ENCODE measurements at regions not wholly inside any gene's neighbourhood (a gene's known extent, or its start where the extent isn't known, plus 50 kb on each side); places are given as distances from the start of the nearest gene placed in this dataset.
"Not testable (repeated sequence)": the region's sequence is repeated elsewhere in the genome, so short reads cannot be mapped to it uniquely, and the experiment has no call there.

GRCh38 chr2:57399057-57399456 lies 647.5 kb upstream of the VRK2 start:
- Histone ChIP-seq H3K9ac (ENCODE audit: insufficient read length) (no peak overlapping the region), H3K27ac (no peak overlapping the region), H3K36me3 (ENCODE audit: insufficient read depth, low read length) (no peaks in the 10 kb centered on the region), H3K4me3 (no peak overlapping the region), H3K9me3 (ENCODE audit: low read depth, low read length) (no peaks in the 10 kb centered on the region)
- TF ChIP-seq FOXP2 (optimal IDR thresholded peaks at IDR 0.05; ENCODE audit: control extremely low read depth, extremely low read length, insufficient read depth), result no peak
- TF ChIP-seq EZH2 (IDR thresholded peaks at IDR 0.05), result no peak
- no peak for TF ChIP-seq POLR2AphosphoS5 (IDR thresholded peaks at IDR 0.05; ENCODE audit: borderline replicate concordance, low read depth, low read length)
- no peak for DNase-seq (ENCODE audit: low read depth, low spot score)

GRCh38 chr2:57402096-57402495 lies 644.5 kb upstream of the VRK2 start:
- DNase-seq (ENCODE audit: low read depth, low spot score), result no peak
- no peak overlapping the region for H3K4me3 ChIP-seq

GRCh38 chr2:57402755-57403154 lies 643.9 kb upstream of the VRK2 start:
- no peaks in the 10 kb centered on the region for H3K9me3 ChIP-seq (ENCODE audit: low read depth, low read length)
- no peak overlapping the region for H3K4me3 ChIP-seq
- no peaks in the 10 kb centered on the region for H3K36me3 ChIP-seq (ENCODE audit: insufficient read depth, low read length)
- DNase-seq (ENCODE audit: low read depth, low spot score), result no peak
- no peak overlapping the region for H3K9ac ChIP-seq (ENCODE audit: insufficient read length)
- TF ChIP-seq EZH2 (IDR thresholded peaks at IDR 0.05), result no peak
- TF ChIP-seq FOXP2 (optimal IDR thresholded peaks at IDR 0.05; ENCODE audit: control extremely low read depth, extremely low read length, insufficient read depth), result no peak
- no peak for TF ChIP-seq POLR2AphosphoS5 (IDR thresholded peaks at IDR 0.05; ENCODE audit: borderline replicate concordance, low read depth, low read length)
- H3K27ac ChIP-seq, result no peak overlapping the region

More at GRCh38 chr2:57402096-57402495, 644.5 kb upstream of the VRK2 start:
- H3K36me3 ChIP-seq (ENCODE audit: insufficient read depth, low read length), result no peaks in the 10 kb centered on the region
- H3K9ac ChIP-seq (ENCODE audit: insufficient read length), result no peak overlapping the region
- 0 out of 2 replicates have a peak overlapping the region, but pooled peaks have one; percentile 15 for H3K27ac ChIP-seq
- TF ChIP-seq FOXP2 (optimal IDR thresholded peaks at IDR 0.05; ENCODE audit: control extremely low read depth, extremely low read length, insufficient read depth) (no peak), POLR2AphosphoS5 (IDR thresholded peaks at IDR 0.05; ENCODE audit: borderline replicate concordance, low read depth, low read length) (no peak), EZH2 (IDR thresholded peaks at IDR 0.05) (no peak)
- no peaks in the 10 kb centered on the region for H3K9me3 ChIP-seq (ENCODE audit: low read depth, low read length)

- peak overlapping the region; percentile 43; the same call in 1 of the 2 replicates for H3K4me3 ChIP-seq
- H3K27ac ChIP-seq, result peak overlapping the region; percentile 74
- DNase-seq (ENCODE audit: low read depth, low spot score), result peak; percentile 75
- H3K9ac ChIP-seq (ENCODE audit: insufficient read length), result no peak overlapping the region
- H3K9me3 ChIP-seq (ENCODE audit: low read depth, low read length), result no peaks in the 10 kb centered on the region
- TF ChIP-seq POLR2AphosphoS5 (IDR thresholded peaks at IDR 0.05; ENCODE audit: borderline replicate concordance, low read depth, low read length), result no peak
- no peak for TF ChIP-seq EZH2 (IDR thresholded peaks at IDR 0.05)
- H3K36me3 ChIP-seq (ENCODE audit: insufficient read depth, low read length), result no peaks in the 10 kb centered on the region
Measured at GRCh38 chr2:57407772-57408201, 638.8 kb upstream of the VRK2 start.

- no peaks in the 10 kb centered on the region for H3K36me3 ChIP-seq (ENCODE audit: insufficient read depth, low read length)
- DNase-seq (ENCODE audit: low read depth, low spot score), result no peak
- TF ChIP-seq FOXP2 (optimal IDR thresholded peaks at IDR 0.05; ENCODE audit: control extremely low read depth, extremely low read length, insufficient read depth) (no peak), POLR2AphosphoS5 (IDR thresholded peaks at IDR 0.05; ENCODE audit: borderline replicate concordance, low read depth, low read length) (no peak), EZH2 (IDR thresholded peaks at IDR 0.05) (no peak)
- no peak overlapping the region for H3K9ac ChIP-seq (ENCODE audit: insufficient read length)
- H3K9me3 ChIP-seq (ENCODE audit: low read depth, low read length), result no peaks in the 10 kb centered on the region
- H3K4me3 ChIP-seq, result no peak overlapping the region
- peak overlapping the region; percentile 74; the same call in 1 of the 2 replicates for H3K27ac ChIP-seq
Measured at GRCh38 chr2:57408587-57408986, 638.0 kb upstream of the VRK2 start.

- no peak for DNase-seq (ENCODE audit: low read depth, low spot score)
- H3K36me3 ChIP-seq (ENCODE audit: insufficient read depth, low read length), result no peaks in the 10 kb centered on the region
- no peaks in the 10 kb centered on the region for H3K9me3 ChIP-seq (ENCODE audit: low read depth, low read length)
- H3K27ac ChIP-seq, result no peak overlapping the region
- no peak overlapping the region for H3K4me3 ChIP-seq
- TF ChIP-seq EZH2 (IDR thresholded peaks at IDR 0.05), result no peak
- no peak for TF ChIP-seq FOXP2 (optimal IDR thresholded peaks at IDR 0.05; ENCODE audit: control extremely low read depth, extremely low read length, insufficient read depth)
- TF ChIP-seq POLR2AphosphoS5 (IDR thresholded peaks at IDR 0.05; ENCODE audit: borderline replicate concordance, low read depth, low read length), result no peak
- no peak overlapping the region for H3K9ac ChIP-seq (ENCODE audit: insufficient read length)
Measured at GRCh38 chr2:57417007-57417406, 629.6 kb upstream of the VRK2 start.

GRCh38 chr2:57418859-57419346 lies 627.7 kb upstream of the VRK2 start:
- H3K9ac ChIP-seq (ENCODE audit: insufficient read length); H3K4me3 ChIP-seq; DNase-seq (ENCODE audit: low read depth, low spot score); H3K36me3 ChIP-seq (ENCODE audit: insufficient read depth, low read length); H3K9me3 ChIP-seq (ENCODE audit: low read depth, low read length); H3K27ac ChIP-seq: not testable (repeated sequence)

- TF ChIP-seq POLR2AphosphoS5 (IDR thresholded peaks at IDR 0.05; ENCODE audit: borderline replicate concordance, low read depth, low read length) (no peak), FOXP2 (optimal IDR thresholded peaks at IDR 0.05; ENCODE audit: control extremely low read depth, extremely low read length, insufficient read depth) (no peak), EZH2 (IDR thresholded peaks at IDR 0.05) (no peak)
- H3K4me3 ChIP-seq, result no peak overlapping the region
- no peak for DNase-seq (ENCODE audit: low read depth, low spot score)
- H3K36me3 ChIP-seq (ENCODE audit: insufficient read depth, low read length), result no peaks in the 10 kb centered on the region
- H3K27ac ChIP-seq, result no peak overlapping the region
- no peaks in the 10 kb centered on the region for H3K9me3 ChIP-seq (ENCODE audit: low read depth, low read length)
- H3K9ac ChIP-seq (ENCODE audit: insufficient read length), result no peak overlapping the region
Measured at GRCh38 chr2:57429831-57430230, 616.8 kb upstream of the VRK2 start.

- DNase-seq (ENCODE audit: low read depth, low spot score), result no peak
- TF ChIP-seq POLR2AphosphoS5 (IDR thresholded peaks at IDR 0.05; ENCODE audit: borderline replicate concordance, low read depth, low read length), result no peak
- TF ChIP-seq EZH2 (IDR thresholded peaks at IDR 0.05), result no peak
- no peak for TF ChIP-seq FOXP2 (optimal IDR thresholded peaks at IDR 0.05; ENCODE audit: control extremely low read depth, extremely low read length, insufficient read depth)
- H3K4me3 ChIP-seq, result no peak overlapping the region
- no peaks in the 10 kb centered on the region for H3K9me3 ChIP-seq (ENCODE audit: low read depth, low read length)
- H3K9ac ChIP-seq (ENCODE audit: insufficient read length), result no peak overlapping the region
- H3K27ac ChIP-seq, result peak overlapping the region; percentile 35; the same call in 1 of the 2 replicates
- H3K36me3 ChIP-seq (ENCODE audit: insufficient read depth, low read length), result no peaks in the 10 kb centered on the region
Measured at GRCh38 chr2:57432528-57432927, 614.1 kb upstream of the VRK2 start.
